ENCODE measurements at regions not wholly inside any gene's neighbourhood (a gene's known extent, or its start where the extent isn't known, plus 50 kb on each side); places are given as distances from the start of the nearest gene placed in this dataset.

GRCh38 chr6:90369024-90369519 is 72.4 kb upstream of the BACH2 start:
- peak; percentile 78 for TF ChIP-seq POLR2AphosphoS5 (IDR thresholded peaks at IDR 0.05; ENCODE audit: low read depth, low read length)
- peak; percentile 37 to 80; a peak in 2 of 4 replicates for TF ChIP-seq REST (IDR thresholded peaks at IDR 0.05; ENCODE audit: insufficient read depth in 1 of 2, low read depth in 2 of 2, low read length in 2 of 2)
- TF ChIP-seq TAF1 (IDR thresholded peaks at IDR 0.05; ENCODE audit: borderline replicate concordance, insufficient read depth, low read length) = peak; percentile 66; the same call in 1 of the 2 replicates
- TF ChIP-seq SIN3A (IDR thresholded peaks at IDR 0.05; ENCODE audit: borderline replicate concordance, insufficient read depth, low read length) = peak; percentile 100
- peak; percentile 87 for TF ChIP-seq FOXP2 (optimal IDR thresholded peaks at IDR 0.05; ENCODE audit: borderline replicate concordance, extremely low read depth, extremely low read length, insufficient read depth)

Data from PFSK-1 (cell line).